NAMALWA (cell line): ENCODE measurements at regions not wholly inside any gene's neighbourhood (a gene's known extent, or its start where the extent isn't known, plus 50 kb on each side); places are given as distances from the start of the nearest gene placed in this dataset.
"Not testable (repeated sequence)": the region's sequence is repeated elsewhere in the genome, so short reads cannot be mapped to it uniquely, and the experiment has no call there.

Experiments used
- DNase-seq: peaks from one replicate; pipeline ENCODE4 v3.0.0-alpha.2; 2015; ENCODE audit warnings: low spot score

- not testable (repeated sequence) for DNase-seq
Measured at GRCh38 chr4:9505341-9505740, 61.1 kb downstream of the DEFB131A start.

- DNase-seq, result not testable (repeated sequence)
Measured at GRCh38 chr4:9506672-9507071, 62.5 kb downstream of the DEFB131A start.

- DNase-seq, result not testable (repeated sequence)
Measured at GRCh38 chr4:9512941-9513340, 68.7 kb downstream of the DEFB131A start.

GRCh38 chr4:9519631-9520030 is 75.4 kb downstream of the DEFB131A start:
- not testable (repeated sequence) for DNase-seq

- peak; percentile 28 for DNase-seq
Measured at GRCh38 chr4:9522903-9523302, 78.7 kb downstream of the DEFB131A start.

GRCh38 chr4:9524406-9524805 is 80.2 kb downstream of the DEFB131A start:
- not testable (repeated sequence) for DNase-seq

- DNase-seq, result peak; percentile 15
Measured at GRCh38 chr4:9532134-9532862, 88.1 kb downstream of the DEFB131A start.

- not testable (repeated sequence) for DNase-seq
Measured at GRCh38 chr4:9532863-9533192, 88.6 kb downstream of the DEFB131A start.

- DNase-seq, result not testable (repeated sequence)
Measured at GRCh38 chr4:9537101-9537500, 92.9 kb downstream of the DEFB131A start.

- DNase-seq, result not testable (repeated sequence)
Measured at GRCh38 chr4:9539939-9540520, 95.8 kb downstream of the DEFB131A start.

- not testable (repeated sequence) for DNase-seq
Measured at GRCh38 chr4:9541388-9541915, 97.2 kb downstream of the DEFB131A start.

GRCh38 chr4:9544851-9545250 is 100.6 kb downstream of the DEFB131A start:
- DNase-seq, result not testable (repeated sequence)

GRCh38 chr4:9547470-9547869 is 103.3 kb downstream of the DEFB131A start:
- not testable (repeated sequence) for DNase-seq

- not testable (repeated sequence) for DNase-seq
Measured at GRCh38 chr4:9556076-9556475, 111.9 kb downstream of the DEFB131A start.

- peak; percentile 11 for DNase-seq
Measured at GRCh38 chr4:9577869-9578268, 133.7 kb downstream of the DEFB131A start.

- not testable (repeated sequence) for DNase-seq
Measured at GRCh38 chr4:9582880-9583279, 138.7 kb downstream of the DEFB131A start.

- DNase-seq, result no peak
Measured at GRCh38 chr4:9592010-9592409, 147.8 kb downstream of the DEFB131A start.

GRCh38 chr4:9594948-9595347 is 150.7 kb downstream of the DEFB131A start:
- DNase-seq, result no peak

- DNase-seq, result not testable (repeated sequence)
Measured at GRCh38 chr4:9595531-9595930, 151.3 kb downstream of the DEFB131A start.

- no peak for DNase-seq
Measured at GRCh38 chr4:9599266-9599665, 155.1 kb downstream of the DEFB131A start.

- no peak for DNase-seq
Measured at GRCh38 chr4:9600246-9600645, 156.0 kb downstream of the DEFB131A start.

GRCh38 chr4:9602389-9602914 is 158.2 kb downstream of the DEFB131A start:
- DNase-seq, result no peak
